CD4-positive, alpha-beta T cell (primary cell): ENCODE measurements at regions not wholly inside any gene's neighbourhood (a gene's known extent, or its start where the extent isn't known, plus 50 kb on each side); places are given as distances from the start of the nearest gene placed in this dataset.

Experiments
- ATAC-seq: fragments of 200-7000 bp; cut with Tn5 transposase; one replicate; pipeline ENCODE4 v1.10.0; 2022; ENCODE audit warnings: mild to moderate bottlenecking; ENCODE audit not compliant: poor library complexity
- CTCF ChIA-PET: fragments of 350-600 bp; sonication (Branson Sonifier 250); formaldehyde crosslinking; loops from one replicate; lab custom pipeline; 2021; ENCODE audit warnings: antibody characterized with exemption, inconsistent platforms; lab: Charles Lee
- POLR2A ChIA-PET: fragments of 350-600 bp; sonication (Branson Sonifier 250); formaldehyde crosslinking; loops from one replicate; lab custom pipeline; 2021; ENCODE audit warnings: antibody characterized with exemption, inconsistent platforms; lab: Charles Lee
- DNase-seq, 14 experiments: peaks; one replicate each; pipeline ENCODE4 v3.0.0-alpha.2; 2013 to 2020; ENCODE audit warnings: mixed read lengths in 2 of 14
- H3K27ac ChIP-seq, 2 donors: one replicate each; pipeline versions ENCODE4 v1.5.1 to v1.7.0; 2013; ENCODE audit warnings: low read length in 2 of 2, low read depth in 1 of 2, mild to moderate bottlenecking in 1 of 2
- H3K27me3 ChIP-seq, 2 experiments: 1 replicate in 1 of 2; 2 replicates in 1 of 2; pipeline versions ENCODE4 v1.6.1 to v1.7.0; 2013; ENCODE audit warnings: low read length in 2 of 2, control low read depth in 1 of 2, mild to moderate bottlenecking in 1 of 2, moderate library complexity in 1 of 2; ENCODE audit not compliant: insufficient read depth in 2 of 2, control insufficient read depth in 1 of 2
- H3K36me3 ChIP-seq: one replicate; pipeline ENCODE4 v1.6.1; 2013; ENCODE audit warnings: low read length, control low read depth; ENCODE audit not compliant: insufficient read depth
- H3K4me1 ChIP-seq: one replicate; pipeline ENCODE4 v1.6.1; 2013; ENCODE audit warnings: low read length, control low read depth; ENCODE audit not compliant: insufficient read depth
- H3K4me3 ChIP-seq: one replicate; pipeline ENCODE4 v1.5.1; 2013; ENCODE audit warnings: mild to moderate bottlenecking, low read length, moderate library complexity
- H3K9me3 ChIP-seq, 2 experiments: 1 replicate in 1 of 2; 2 replicates in 1 of 2; pipeline versions ENCODE4 v1.6.1 to v1.7.0; 2013; ENCODE audit warnings: low read length in 2 of 2, mild to moderate bottlenecking in 2 of 2, control low read depth in 1 of 2, moderate library complexity in 1 of 2; ENCODE audit not compliant: control insufficient read depth in 1 of 2, insufficient read depth in 1 of 2
- H3K27ac Mint-ChIP-seq: one replicate; pipeline ENCODE4 v1.8.0; 2020; ENCODE audit warnings: mixed read lengths
- H3K27me3 Mint-ChIP-seq: one replicate; pipeline ENCODE4 v1.8.0; 2021; ENCODE audit warnings: mixed read lengths
- H3K36me3 Mint-ChIP-seq: one replicate; pipeline ENCODE4 v1.8.0; 2021; ENCODE audit warnings: low read depth, mixed read lengths
- H3K4me1 Mint-ChIP-seq: one replicate; pipeline ENCODE4 v1.8.0; 2021; ENCODE audit warnings: low read depth, mixed read lengths
- H3K4me3 Mint-ChIP-seq: one replicate; pipeline ENCODE4 v1.8.0; 2020; ENCODE audit warnings: mild to moderate bottlenecking, mixed read lengths
- H3K9me3 Mint-ChIP-seq: one replicate; pipeline ENCODE4 v1.8.0; 2020; ENCODE audit warnings: mixed read lengths
- CTCF ChIP-seq: fragments of 200-600 bp; IDR thresholded peaks from one replicate; pipeline ENCODE4 v1.8.0; 2022; ENCODE audit warnings: antibody characterized with exemption, mild to moderate bottlenecking
- intact Hi-C, 2 experiments: fragments of 100-400 bp; cut with DNase I in 1 of 2; cut with micrococcal nuclease in 1 of 2; formaldehyde crosslinking; loops; one replicate each; pipeline versions ENCODE4 v1.15.1 to v1.9.0; 2023 to 2025; cut with DNase I, micrococcal nuclease

GRCh38 chr14:43938588-43939281 is 568.3 kb downstream of the FSCB start:
- Histone ChIP-seq H3K9me3 (peaks cover 3 to 26% of the 10 kb centered on the region in 2 experiments), H3K36me3 (no peaks in the 10 kb centered on the region), H3K4me1 (no peaks in the 10 kb centered on the region), H3K27ac (no peak overlapping the region), H3K4me3 (no peak overlapping the region), H3K27me3 (no peaks in the 10 kb centered on the region)
- no peak for ATAC-seq
- Mint-ChIP-seq H3K4me3 (no peak overlapping the region), H3K9me3 (peaks cover 9% of the 10 kb centered on the region), H3K27ac (no peak overlapping the region), H3K4me1 (no peaks in the 10 kb centered on the region), H3K36me3 (no peaks in the 10 kb centered on the region), H3K27me3 (no peaks in the 10 kb centered on the region)
- no peak for DNase-seq
- intact Hi-C loops = no loop called here
- CTCF ChIA-PET = no interaction called here
- no peak for TF ChIP-seq CTCF
- POLR2A ChIA-PET = no interaction called here

GRCh38 chr14:43937001-43937400 is 570.1 kb downstream of the FSCB start:
- Mint-ChIP-seq H3K36me3 (no peaks in the 10 kb centered on the region), H3K4me3 (no peak overlapping the region), H3K4me1 (no peaks in the 10 kb centered on the region), H3K27ac (no peak overlapping the region), H3K9me3 (peaks cover 7% of the 10 kb centered on the region), H3K27me3 (no peaks in the 10 kb centered on the region)
- H3K9me3 ChIP-seq = peaks cover 3 to 26% of the 10 kb centered on the region in 2 experiments
- ChIA-PET CTCF (no interaction called here), POLR2A (no interaction called here)
- no peaks in the 10 kb centered on the region for H3K4me1 ChIP-seq
- intact Hi-C loops = no loop called here
- ATAC-seq (no peak), DNase-seq (no peak)
- H3K27ac ChIP-seq = no peak overlapping the region
- H3K27me3 ChIP-seq = no peaks in the 10 kb centered on the region
- no peaks in the 10 kb centered on the region for H3K36me3 ChIP-seq
- H3K4me3 ChIP-seq = no peak overlapping the region
- no peak for TF ChIP-seq CTCF

DNA sequence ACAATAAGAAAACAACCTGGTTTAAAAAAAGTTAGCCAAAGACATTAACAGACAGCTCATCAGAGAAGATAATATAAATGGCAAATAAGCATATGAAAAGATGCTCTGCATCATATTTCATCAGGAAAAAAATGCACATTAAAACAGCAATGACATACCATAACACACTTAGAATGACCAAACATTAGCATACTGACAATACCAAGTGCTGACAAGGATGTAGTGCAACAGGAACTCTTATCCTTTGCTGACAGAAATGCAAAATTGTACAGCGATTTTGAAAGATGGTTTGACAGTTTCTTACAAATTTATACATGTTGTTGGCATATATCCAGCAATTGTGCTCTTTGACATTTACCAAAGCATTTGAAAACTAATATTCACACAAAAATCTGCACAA is 573.0 kb downstream of the FSCB start:
- Mint-ChIP-seq H3K4me1 (no peaks in the 10 kb centered on the region), H3K36me3 (no peaks in the 10 kb centered on the region), H3K4me3 (no peak overlapping the region), H3K9me3 (peaks cover 13% of the 10 kb centered on the region), H3K27ac (no peak overlapping the region), H3K27me3 (no peaks in the 10 kb centered on the region)
- no peak for TF ChIP-seq CTCF
- Histone ChIP-seq H3K4me3 (no peak overlapping the region), H3K4me1 (no peaks in the 10 kb centered on the region), H3K27me3 (no peaks in the 10 kb centered on the region), H3K27ac (no peak overlapping the region), H3K36me3 (no peaks in the 10 kb centered on the region), H3K9me3 (peaks cover 3 to 12% of the 10 kb centered on the region in 2 experiments)
- intact Hi-C loops = no loop called here
- CTCF ChIA-PET = no interaction called here
- ATAC-seq = no peak
- POLR2A ChIA-PET = no interaction called here
- DNase-seq = no peak
